ENCODE measurements at regions not wholly inside any gene's neighbourhood (a gene's known extent, or its start where the extent isn't known, plus 50 kb on each side); places are given as distances from the start of the nearest gene placed in this dataset.

DNA sequence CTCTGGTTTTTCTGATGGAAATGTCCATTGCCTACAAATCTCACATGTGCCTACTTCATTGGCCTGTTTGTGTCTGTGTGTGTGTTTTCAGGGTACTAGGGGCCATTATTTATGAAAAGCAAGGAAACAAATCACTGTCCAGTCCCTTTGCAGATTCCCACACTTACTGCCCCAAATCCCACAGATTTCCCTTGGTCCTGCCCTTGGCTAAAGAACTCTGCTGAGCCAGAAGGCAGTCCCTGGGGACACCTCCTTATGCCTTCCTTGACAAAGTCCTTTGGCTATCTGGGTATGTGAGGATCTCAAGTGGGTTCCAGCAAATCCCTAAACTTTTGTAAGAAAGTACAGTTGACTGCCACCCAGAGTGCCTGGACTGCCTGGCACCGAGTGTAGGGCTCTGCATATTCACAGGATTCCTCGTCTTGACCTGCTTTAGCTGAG lies 388.1 kb downstream of the BCAT1 start:
- peak overlapping the region; percentile 82 for H3K4me3 ChIP-seq (ENCODE audit: insufficient read depth, low read depth, low read length)
- no peaks in the 10 kb centered on the region for H3K36me3 ChIP-seq (ENCODE audit: insufficient read depth, low read length)
- H3K9me3 Mint-ChIP-seq (ENCODE audit: unreplicated experiment) = no peaks in the 10 kb centered on the region
- no peak overlapping the region for H3K27ac Mint-ChIP-seq (ENCODE audit: unreplicated experiment)
- DNase-seq (ENCODE audit: low read depth) (no peak), FAIRE-seq (no peak)
- H2AFZ ChIP-seq (ENCODE audit: low read depth, low read length) = peak overlapping the region; percentile 92
- no peaks in the 10 kb centered on the region for H4K20me1 ChIP-seq (ENCODE audit: insufficient read depth, low read length)
- no peaks in the 10 kb centered on the region for H3K79me2 ChIP-seq (ENCODE audit: insufficient read depth, low read length)
- TF ChIP-seq EZH2 (IDR thresholded peaks at IDR 0.05; ENCODE audit: insufficient read depth, low read length) = no peak
- no peak for TF ChIP-seq CTCF (IDR thresholded peaks at IDR 0.05; ENCODE audit: insufficient read depth, low read depth, low read length)
- H3K4me1 ChIP-seq (ENCODE audit: insufficient read depth, low read length) = peaks cover 10% of the 10 kb centered on the region
- peak overlapping the region; percentile 95 for H3K4me2 ChIP-seq (ENCODE audit: low read length)
- H3K27ac ChIP-seq (ENCODE audit: low read depth, low read length) = no peak overlapping the region
- H3K36me3 Mint-ChIP-seq (ENCODE audit: low read depth, unreplicated experiment) = no peaks in the 10 kb centered on the region
- H3K9ac ChIP-seq (ENCODE audit: low read length) = peak overlapping the region; percentile 84
- no peaks in the 10 kb centered on the region for H3K27me3 ChIP-seq (ENCODE audit: insufficient read depth, low read length)
- H3K9me3 ChIP-seq (ENCODE audit: insufficient read depth, low read depth, low read length) = no peaks in the 10 kb centered on the region
- peaks cover 1% of the 10 kb centered on the region for H3K4me1 Mint-ChIP-seq (ENCODE audit: low read depth, unreplicated experiment)
- H3K27me3 Mint-ChIP-seq (ENCODE audit: low read depth, unreplicated experiment) = peaks cover 13% of the 10 kb centered on the region
- peak overlapping the region; percentile 88 for H3K4me3 Mint-ChIP-seq (ENCODE audit: unreplicated experiment)

GRCh38 chr12:24560192-24560775 lies 388.6 kb downstream of the BCAT1 start:
- DNase-seq (ENCODE audit: low read depth) (no peak), FAIRE-seq (no peak)
- Histone ChIP-seq H3K36me3 (ENCODE audit: insufficient read depth, low read length) (no peaks in the 10 kb centered on the region), H3K79me2 (ENCODE audit: insufficient read depth, low read length) (no peaks in the 10 kb centered on the region), H3K4me2 (ENCODE audit: low read length) (peak overlapping the region; percentile 95), H2AFZ (ENCODE audit: low read depth, low read length) (no peak overlapping the region), H3K27ac (ENCODE audit: low read depth, low read length) (no peak overlapping the region), H3K27me3 (ENCODE audit: insufficient read depth, low read length) (no peaks in the 10 kb centered on the region), H4K20me1 (ENCODE audit: insufficient read depth, low read length) (no peaks in the 10 kb centered on the region), H3K9me3 (ENCODE audit: insufficient read depth, low read depth, low read length) (no peaks in the 10 kb centered on the region), H3K4me3 (ENCODE audit: insufficient read depth, low read depth, low read length) (no peak overlapping the region), H3K4me1 (ENCODE audit: insufficient read depth, low read length) (peaks cover 10% of the 10 kb centered on the region), H3K9ac (ENCODE audit: low read length) (peak overlapping the region; percentile 84)
- Mint-ChIP-seq H3K4me3 (ENCODE audit: unreplicated experiment) (no peak overlapping the region), H3K27me3 (ENCODE audit: low read depth, unreplicated experiment) (peaks cover 11% of the 10 kb centered on the region), H3K9me3 (ENCODE audit: unreplicated experiment) (no peaks in the 10 kb centered on the region), H3K27ac (ENCODE audit: unreplicated experiment) (no peak overlapping the region), H3K36me3 (ENCODE audit: low read depth, unreplicated experiment) (no peaks in the 10 kb centered on the region), H3K4me1 (ENCODE audit: low read depth, unreplicated experiment) (peaks cover 1% of the 10 kb centered on the region)
- TF ChIP-seq CTCF (IDR thresholded peaks at IDR 0.05; ENCODE audit: insufficient read depth, low read depth, low read length) (no peak), EZH2 (IDR thresholded peaks at IDR 0.05; ENCODE audit: insufficient read depth, low read length) (no peak)

- no peak for TF ChIP-seq EZH2 (IDR thresholded peaks at IDR 0.05; ENCODE audit: insufficient read depth, low read length)
- TF ChIP-seq CTCF (IDR thresholded peaks at IDR 0.05; ENCODE audit: insufficient read depth, low read depth, low read length) = no peak
- Histone ChIP-seq H3K27ac (ENCODE audit: low read depth, low read length) (no peak overlapping the region), H3K27me3 (ENCODE audit: insufficient read depth, low read length) (no peaks in the 10 kb centered on the region), H3K9me3 (ENCODE audit: insufficient read depth, low read depth, low read length) (no peaks in the 10 kb centered on the region), H2AFZ (ENCODE audit: low read depth, low read length) (no peak overlapping the region), H4K20me1 (ENCODE audit: insufficient read depth, low read length) (no peaks in the 10 kb centered on the region), H3K4me3 (ENCODE audit: insufficient read depth, low read depth, low read length) (no peak overlapping the region), H3K79me2 (ENCODE audit: insufficient read depth, low read length) (no peaks in the 10 kb centered on the region), H3K4me2 (ENCODE audit: low read length) (no peak overlapping the region), H3K36me3 (ENCODE audit: insufficient read depth, low read length) (no peaks in the 10 kb centered on the region), H3K9ac (ENCODE audit: low read length) (no peak overlapping the region), H3K4me1 (ENCODE audit: insufficient read depth, low read length) (peaks cover 6% of the 10 kb centered on the region)
- H3K4me3 Mint-ChIP-seq (ENCODE audit: unreplicated experiment) = no peak overlapping the region
- no peaks in the 10 kb centered on the region for H3K36me3 Mint-ChIP-seq (ENCODE audit: low read depth, unreplicated experiment)
- no peak for FAIRE-seq
- no peaks in the 10 kb centered on the region for H3K27me3 Mint-ChIP-seq (ENCODE audit: low read depth, unreplicated experiment)
- no peak overlapping the region for H3K27ac Mint-ChIP-seq (ENCODE audit: unreplicated experiment)
- DNase-seq (ENCODE audit: low read depth) = no peak
- H3K9me3 Mint-ChIP-seq (ENCODE audit: unreplicated experiment) = no peaks in the 10 kb centered on the region
- peaks cover 1% of the 10 kb centered on the region for H3K4me1 Mint-ChIP-seq (ENCODE audit: low read depth, unreplicated experiment)
Measured at GRCh38 chr12:24557738-24558137, 391.2 kb downstream of the BCAT1 start.
